MM.1S (cell line): ENCODE measurements at regions not wholly inside any gene's neighbourhood (a gene's known extent, or its start where the extent isn't known, plus 50 kb on each side); places are given as distances from the start of the nearest gene placed in this dataset.

Source experiments
- DNase-seq: peaks from one replicate; pipeline ENCODE4 v3.0.0-alpha.2; 2015
- H2AFZ ChIP-seq: fragments of 300-600 bp; sonication (generic); 2 replicates; pipeline ENCODE4 v1.6.0; 2016; ENCODE audit warnings: antibody characterized with exemption, low read length
- H3F3A ChIP-seq: fragments of 300-600 bp; sonication (generic); 2 replicates; pipeline ENCODE4 v1.6.1; 2016; ENCODE audit warnings: mild to moderate bottlenecking, antibody characterized with exemption, low read length, moderate library complexity, mixed read lengths; ENCODE audit not compliant: insufficient read depth
- H3K27ac ChIP-seq: fragments of 300-600 bp; sonication (generic); 2 replicates; pipeline ENCODE4 v1.5.1; 2016; ENCODE audit warnings: mild to moderate bottlenecking, low read length
- H3K27me3 ChIP-seq: fragments of 300-600 bp; sonication (generic); replicated peaks from 2 replicates; pipeline ENCODE4 v1.6.0; 2016; ENCODE audit warnings: low read length; ENCODE audit not compliant: insufficient read depth
- H3K36me3 ChIP-seq: fragments of 300-600 bp; sonication (generic); replicated peaks from 2 replicates; pipeline ENCODE4 v1.6.1; 2016; ENCODE audit warnings: mild to moderate bottlenecking, low read length, mixed read lengths; ENCODE audit not compliant: insufficient read depth
- H3K4me1 ChIP-seq: fragments of 300-600 bp; sonication (generic); 2 replicates; pipeline ENCODE4 v1.6.1; 2016; ENCODE audit warnings: low read length, mixed read lengths
- H3K4me2 ChIP-seq: fragments of 300-600 bp; sonication (generic); 2 replicates; pipeline ENCODE4 v1.6.0; 2016; ENCODE audit warnings: low read depth, low read length
- H3K4me3 ChIP-seq: fragments of 300-600 bp; sonication (generic); 2 replicates; pipeline ENCODE4 v1.5.1; 2016; ENCODE audit warnings: low read length, mixed read lengths
- H3K79me2 ChIP-seq: fragments of 300-600 bp; sonication (generic); 2 replicates; pipeline ENCODE4 v1.6.1; 2016; ENCODE audit warnings: mixed run types, low read length, mixed read lengths
- H3K9ac ChIP-seq: fragments of 300-600 bp; sonication (generic); 2 replicates; pipeline ENCODE4 v1.6.1; 2016; ENCODE audit warnings: low read length, mixed read lengths
- H3K9me2 ChIP-seq: fragments of 300-600 bp; sonication (generic); replicated peaks from 2 replicates; pipeline ENCODE4 v1.6.1; 2016; ENCODE audit warnings: mild to moderate bottlenecking, low read length, mixed read lengths; ENCODE audit not compliant: insufficient read depth
- H3K9me3 ChIP-seq: fragments of 300-600 bp; sonication (generic); replicated peaks from 2 replicates; pipeline ENCODE4 v1.6.1; 2016; ENCODE audit warnings: mild to moderate bottlenecking, low read length, mixed read lengths; ENCODE audit not compliant: insufficient read depth
- H4K20me1 ChIP-seq: fragments of 300-600 bp; sonication (generic); 2 replicates; pipeline ENCODE4 v1.6.1; 2016; ENCODE audit warnings: mild to moderate bottlenecking, low read length, moderate library complexity, mixed read lengths; ENCODE audit not compliant: insufficient read depth
- CTCF ChIP-seq: fragments of 300-600 bp; sonication (generic); IDR thresholded peaks from 2 replicates; pipeline ENCODE4 v1.5.1; 2016; ENCODE audit warnings: antibody characterized with exemption, low read length, mixed read lengths
- EZH2 ChIP-seq: fragments of 300-600 bp; sonication (generic); optimal IDR thresholded peaks from 2 replicates; pipeline ENCODE3; 2017; ENCODE audit warnings: low read depth, mild to moderate bottlenecking, antibody characterized with exemption, low read length, mixed read lengths
- EZH2phosphoT487 ChIP-seq: fragments of 300-600 bp; sonication (generic); IDR thresholded peaks from 2 replicates; pipeline ENCODE4 v1.6.1; 2018; ENCODE audit warnings: antibody characterized with exemption, low read length

GRCh38 chr11:128354476-128354875 is 232.9 kb downstream of the ETS1 start:
- Histone ChIP-seq H3K27ac (no peak overlapping the region), H3K27me3 (no peaks in the 10 kb centered on the region)

GRCh38 chr11:128351168-128351567 is 236.2 kb downstream of the ETS1 start:
- no peak for DNase-seq

More at GRCh38 chr11:128354476-128354875, 232.9 kb downstream of the ETS1 start:
- Histone ChIP-seq H4K20me1 (no peaks in the 10 kb centered on the region), H2AFZ (no peak overlapping the region), H3K4me3 (no peak overlapping the region), H3K9me2 (no peaks in the 10 kb centered on the region), H3K4me1 (no peaks in the 10 kb centered on the region), H3K79me2 (no peaks in the 10 kb centered on the region), H3K36me3 (no peaks in the 10 kb centered on the region), H3K4me2 (no peak overlapping the region), H3K9ac (no peak overlapping the region), H3F3A (no peaks in the 10 kb centered on the region), H3K9me3 (no peaks in the 10 kb centered on the region)
- no peak for DNase-seq
- TF ChIP-seq EZH2phosphoT487 (no peak), CTCF (no peak), EZH2 (no peak)

GRCh38 chr11:128349650-128350299 is 237.6 kb downstream of the ETS1 start:
- H2AFZ ChIP-seq: no peak overlapping the region
- H3K36me3 ChIP-seq: no peaks in the 10 kb centered on the region
- H3K79me2 ChIP-seq: no peaks in the 10 kb centered on the region
- no peaks in the 10 kb centered on the region for H4K20me1 ChIP-seq
- no peak overlapping the region for H3K4me2 ChIP-seq
- H3F3A ChIP-seq: no peaks in the 10 kb centered on the region
- H3K9ac ChIP-seq: no peak overlapping the region
- no peak for TF ChIP-seq CTCF
- no peak for TF ChIP-seq EZH2phosphoT487
- no peak for TF ChIP-seq EZH2
- no peak overlapping the region for H3K4me3 ChIP-seq
- H3K4me1 ChIP-seq: no peaks in the 10 kb centered on the region
- no peak overlapping the region for H3K27ac ChIP-seq
- H3K27me3 ChIP-seq: no peaks in the 10 kb centered on the region
- no peaks in the 10 kb centered on the region for H3K9me3 ChIP-seq
- no peak for DNase-seq
- H3K9me2 ChIP-seq: no peaks in the 10 kb centered on the region

More at GRCh38 chr11:128351168-128351567, 236.2 kb downstream of the ETS1 start:
- H3F3A ChIP-seq: no peaks in the 10 kb centered on the region
- no peak overlapping the region for H3K9ac ChIP-seq
- no peaks in the 10 kb centered on the region for H4K20me1 ChIP-seq
- H3K9me3 ChIP-seq: no peaks in the 10 kb centered on the region
- no peaks in the 10 kb centered on the region for H3K36me3 ChIP-seq
- no peaks in the 10 kb centered on the region for H3K79me2 ChIP-seq
- H3K4me3 ChIP-seq: no peak overlapping the region
- H3K27me3 ChIP-seq: no peaks in the 10 kb centered on the region
- H3K27ac ChIP-seq: no peak overlapping the region
- no peak overlapping the region for H2AFZ ChIP-seq
- H3K9me2 ChIP-seq: no peaks in the 10 kb centered on the region
- H3K4me2 ChIP-seq: no peak overlapping the region
- TF ChIP-seq CTCF (no peak), EZH2 (no peak), EZH2phosphoT487 (no peak)
- H3K4me1 ChIP-seq: no peaks in the 10 kb centered on the region
